ENCODE measurements at regions not wholly inside any gene's neighbourhood (a gene's known extent, or its start where the extent isn't known, plus 50 kb on each side); places are given as distances from the start of the nearest gene placed in this dataset.

GRCh38 chr4:144280688-144281087 lies 140.2 kb upstream of the GYPA start:
- Histone ChIP-seq H3K9me1 (replicated peaks; ENCODE audit: control insufficient read depth, extremely low read depth, insufficient read depth, low read length) (no peaks in the 10 kb centered on the region), H3K9me3 (replicated peaks; ENCODE audit: control insufficient read depth, insufficient read depth, low read length) (no peaks in the 10 kb centered on the region), H3K4me2 (ENCODE audit: insufficient read depth, low read length) (no peak overlapping the region), H3K4me3 (replicated peaks in 1 of 3; ENCODE audit: insufficient read depth in 1 of 3, low read depth in 1 of 3, low read length in 3 of 3) (no peak overlapping the region), H3K36me3 (ENCODE audit: control insufficient read depth in 2 of 2, extremely low read depth in 1 of 2, insufficient read depth in 2 of 2, low read length in 2 of 2) (no peaks in the 10 kb centered on the region), H2AFZ (ENCODE audit: low read depth, low read length) (no peak overlapping the region), H3K79me2 (ENCODE audit: control insufficient read depth, insufficient read depth, low read length) (no peaks in the 10 kb centered on the region), H3K27ac (ENCODE audit: insufficient read depth, low read depth, low read length) (no peak overlapping the region), H3K9ac (replicated peaks; ENCODE audit: extremely low read depth, insufficient read depth, low read length) (no peak overlapping the region), H3K27me3 (ENCODE audit: control insufficient read depth in 2 of 2, insufficient read depth in 2 of 2, low read length in 2 of 2) (no peaks in the 10 kb centered on the region), H3K4me1 (ENCODE audit: control insufficient read depth, extremely low read depth, insufficient read depth, low read length) (no peaks in the 10 kb centered on the region), H4K20me1 (replicated peaks; ENCODE audit: control insufficient read depth, extremely low read depth, insufficient read depth, low read length) (no peaks in the 10 kb centered on the region)
- no peak for FAIRE-seq
- ChIA-PET CTCF (no interaction called here), POLR2A (no interaction called here)
- intact Hi-C loops (cut with micrococcal nuclease) = no loop called here
- no peak for DNase-seq (ENCODE audit: low read depth, low spot score)
- TF ChIP-seq POLR2AphosphoS5 (IDR thresholded peaks at IDR 0.05; ENCODE audit: insufficient read depth, low read depth, low read length) (no peak), CTCF (IDR thresholded peaks at IDR 0.05; ENCODE audit: extremely low read depth in 1 of 2, insufficient read depth in 1 of 2, low read depth in 1 of 2, low read length in 2 of 2) (no peak), EZH2 (IDR thresholded peaks at IDR 0.05; ENCODE audit: borderline replicate concordance, low read depth, low read length, severe bottlenecking) (no peak), FOS (IDR thresholded peaks at IDR 0.05; ENCODE audit: borderline replicate concordance, insufficient read depth, low read length) (no peak), MYC (IDR thresholded peaks at IDR 0.05; ENCODE audit: low read depth, low read length) (no peak), GATA2 (IDR thresholded peaks at IDR 0.05; ENCODE audit: insufficient read depth, insufficient read length, low read depth, low read length) (no peak), MAX (IDR thresholded peaks at IDR 0.05; ENCODE audit: insufficient read depth, insufficient read length) (no peak), JUN (IDR thresholded peaks at IDR 0.05; ENCODE audit: borderline replicate concordance, insufficient read depth, insufficient read length, low read depth) (no peak), POLR2A (IDR thresholded peaks at IDR 0.05; ENCODE audit: low read depth, low read length) (no peak)
- BruUV-seq (replicated peaks) = no TSS peak
- dilution Hi-C loops (cut with MboI; ENCODE audit: extremely low pct_ligation_motif_present, low sequenced_read_pairs) = no loop called here

Measured in endothelial cell of umbilical vein (primary cell).